ENCODE measurements at regions not wholly inside any gene's neighbourhood (a gene's known extent, or its start where the extent isn't known, plus 50 kb on each side); places are given as distances from the start of the nearest gene placed in this dataset.
A peak's percentile ranks its signal among the peaks of the same experiment; 100 is the strongest.
"Not testable (repeated sequence)": the region's sequence is repeated elsewhere in the genome, so short reads cannot be mapped to it uniquely, and the experiment has no call there.

GRCh38 chr7:106345421-106346166 is 60.8 kb upstream of the NAMPT start:
- peak; percentile 35 for DNase-seq (ENCODE audit: low read depth)

GRCh38 chr7:106344861-106345260 is 60.1 kb upstream of the NAMPT start:
- DNase-seq (ENCODE audit: low read depth) = no peak

DNA sequence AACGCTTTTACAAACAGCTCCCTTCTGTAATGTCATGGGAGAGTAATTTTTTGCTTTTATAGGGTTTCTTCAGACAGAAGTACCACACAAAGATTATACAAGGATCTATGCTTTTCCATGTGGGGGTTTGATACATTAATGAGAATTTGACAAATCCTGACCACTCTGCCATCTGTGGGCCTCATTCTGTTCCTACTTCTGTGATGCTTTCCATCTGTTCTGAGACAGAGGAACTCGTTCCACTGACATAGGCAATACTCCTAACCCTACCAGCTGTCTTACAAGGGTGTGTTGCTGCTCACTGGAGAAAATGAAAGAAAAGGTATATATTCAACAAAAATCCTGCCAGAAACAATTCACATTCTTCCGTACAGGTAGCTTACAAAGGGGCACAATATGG is 59.4 kb upstream of the NAMPT start:
- no peak for DNase-seq (ENCODE audit: low read depth)

DNA sequence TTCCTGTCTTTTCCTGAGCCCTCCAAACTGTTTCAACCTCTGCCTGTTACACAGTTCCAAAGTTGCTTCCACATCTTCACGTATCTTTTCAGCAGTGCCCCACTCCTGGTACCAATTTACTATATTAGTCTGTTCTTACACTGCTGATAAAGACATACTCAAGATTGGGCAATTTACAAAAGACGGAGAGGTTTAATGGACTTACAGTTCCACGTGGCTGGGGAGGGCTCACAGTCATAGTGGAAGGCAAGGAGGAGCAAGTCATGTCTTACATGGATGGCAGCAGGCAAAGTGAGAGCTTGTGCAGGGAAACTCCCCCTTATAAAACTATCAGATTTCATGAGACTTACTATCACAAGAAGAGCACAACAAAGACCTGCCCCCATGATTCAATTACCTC is 57.3 kb upstream of the NAMPT start:
- DNase-seq (ENCODE audit: low read depth) = not testable (repeated sequence)

DNA sequence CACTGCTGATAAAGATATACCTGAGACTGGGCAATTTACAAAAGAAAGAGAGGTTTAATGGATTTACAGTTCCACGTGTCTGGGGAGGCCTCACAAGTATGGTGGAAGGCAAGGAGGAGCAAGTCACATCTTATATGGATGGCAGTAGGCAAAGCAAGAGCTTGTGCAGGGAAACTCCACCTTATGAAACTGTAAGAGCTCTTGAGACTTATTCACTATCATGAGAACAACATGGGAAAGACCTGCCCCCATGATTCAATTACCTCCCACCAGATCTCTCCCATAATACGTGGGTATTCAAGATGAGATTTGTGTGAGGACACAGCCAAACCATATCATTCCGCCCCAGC is 55.4 kb upstream of the NAMPT start:
- not testable (repeated sequence) for DNase-seq (ENCODE audit: low read depth)

DNA sequence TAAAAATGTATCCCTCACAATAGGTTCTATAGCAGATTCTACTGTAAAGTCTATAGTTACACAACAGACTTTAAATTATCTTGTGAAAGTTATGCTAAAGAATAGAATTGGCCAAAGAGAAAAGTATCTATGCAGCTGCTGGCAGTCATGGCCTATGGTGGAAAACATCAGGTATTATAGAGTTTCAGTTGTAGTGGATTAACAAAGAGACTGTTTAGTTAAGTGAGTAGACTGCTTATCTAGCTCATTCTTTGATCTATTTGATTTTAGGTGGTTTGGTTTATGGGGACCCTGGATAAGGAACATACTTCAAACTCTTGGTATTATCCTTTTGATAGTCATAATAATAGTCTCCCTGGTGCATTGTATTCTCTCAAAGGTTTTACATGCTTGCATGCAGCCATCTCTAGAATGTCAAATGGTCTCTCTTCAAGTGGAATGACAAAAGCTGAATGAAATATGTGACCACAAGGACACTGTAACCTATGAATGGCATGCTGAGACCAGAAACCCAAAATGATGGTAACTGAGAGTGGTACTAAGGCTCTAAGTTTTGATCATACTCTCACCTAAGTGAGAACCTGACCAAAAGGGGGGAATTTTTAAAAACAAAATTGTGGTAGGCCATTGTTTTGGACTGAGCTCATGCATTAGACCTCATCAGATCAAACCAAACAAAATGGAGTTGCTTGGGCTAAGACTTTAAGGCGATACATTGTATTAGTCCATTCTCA is 54.9 kb upstream of the NAMPT start:
- no peak for DNase-seq (ENCODE audit: low read depth)

DNA sequence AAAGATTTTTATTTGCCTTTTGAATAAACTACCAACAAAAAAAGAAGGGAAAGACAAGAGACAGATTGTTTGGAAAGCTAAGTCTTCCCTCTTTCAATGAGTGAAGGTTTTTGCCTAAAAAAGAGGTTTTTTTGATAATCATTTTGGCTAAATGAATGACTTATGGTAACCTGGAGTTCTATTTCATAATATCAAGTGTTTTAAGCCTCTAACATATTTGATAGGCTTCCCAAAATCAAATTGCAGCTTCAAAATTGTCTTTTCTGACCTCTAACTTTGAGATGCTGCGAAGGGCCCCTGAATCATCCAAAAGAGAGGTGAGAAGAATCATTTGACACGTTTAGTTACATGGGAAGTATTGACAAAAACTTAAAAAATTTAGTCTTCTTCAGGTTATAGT is 53.0 kb upstream of the NAMPT start:
- no peak for DNase-seq (ENCODE audit: low read depth)

DNA sequence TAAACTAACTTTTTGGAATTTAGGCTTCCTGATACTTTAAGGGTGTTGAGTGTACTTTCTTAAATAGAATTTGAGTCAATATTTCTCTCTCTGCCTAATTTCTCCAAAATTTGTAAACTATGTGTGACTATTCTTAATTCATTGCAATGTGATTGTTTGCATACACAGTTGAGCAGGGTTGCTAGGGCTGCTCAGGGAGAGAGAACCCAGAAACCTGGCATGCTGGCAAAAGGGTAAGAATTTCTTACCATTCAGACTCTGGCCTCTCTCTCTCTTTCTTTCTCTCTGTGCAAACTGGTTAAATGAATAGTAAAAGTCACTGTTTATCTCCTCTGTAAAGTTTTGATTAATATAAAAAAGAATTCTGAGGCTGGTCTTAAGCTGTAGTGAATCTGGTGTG is 51.0 kb upstream of the NAMPT start:
- no peak for DNase-seq (ENCODE audit: low read depth)
